ENCODE measurements at regions not wholly inside any gene's neighbourhood (a gene's known extent, or its start where the extent isn't known, plus 50 kb on each side); places are given as distances from the start of the nearest gene placed in this dataset.
"Not testable (repeated sequence)": the region's sequence is repeated elsewhere in the genome, so short reads cannot be mapped to it uniquely, and the experiment has no call there.

GRCh38 chr5:79924936-79925893 lies 65.8 kb downstream of the MTX3 start:
- no peak for DNase-seq
- TF ChIP-seq GATA1 (IDR thresholded peaks at IDR 0.05; ENCODE audit: low read depth, low read length) (no peak), POLR2A (IDR thresholded peaks at IDR 0.05; ENCODE audit: low read length) (no peak)

GRCh38 chr5:79923431-79923830 lies 67.6 kb downstream of the MTX3 start:
- no peak for TF ChIP-seq GATA1 (IDR thresholded peaks at IDR 0.05; ENCODE audit: low read depth, low read length)
- no peak for TF ChIP-seq POLR2A (IDR thresholded peaks at IDR 0.05; ENCODE audit: low read length)
- DNase-seq = no peak

GRCh38 chr5:79922626-79923025 lies 68.4 kb downstream of the MTX3 start:
- TF ChIP-seq POLR2A (IDR thresholded peaks at IDR 0.05; ENCODE audit: low read length) = no peak
- TF ChIP-seq GATA1 (IDR thresholded peaks at IDR 0.05; ENCODE audit: low read depth, low read length) = no peak
- no peak for DNase-seq

GRCh38 chr5:79907452-79907851 lies 83.6 kb downstream of the MTX3 start:
- not testable (repeated sequence) for DNase-seq

- DNase-seq = not testable (repeated sequence)
Observed at GRCh38 chr5:79902571-79902970, 88.5 kb downstream of the MTX3 start.

- no peak for DNase-seq
- no peak for TF ChIP-seq POLR2A (IDR thresholded peaks at IDR 0.05; ENCODE audit: low read length)
Observed at GRCh38 chr5:79901631-79902030, 89.4 kb downstream of the MTX3 start.

GRCh38 chr5:79898611-79899010 lies 92.5 kb downstream of the MTX3 start:
- TF ChIP-seq POLR2A (IDR thresholded peaks at IDR 0.05; ENCODE audit: low read length) (no peak), GATA1 (IDR thresholded peaks at IDR 0.05; ENCODE audit: low read depth, low read length) (no peak)
- DNase-seq = no peak

- no peak for DNase-seq
- TF ChIP-seq GATA1 (IDR thresholded peaks at IDR 0.05; ENCODE audit: low read depth, low read length) (no peak), POLR2A (IDR thresholded peaks at IDR 0.05; ENCODE audit: low read length) (no peak)
Observed at GRCh38 chr5:79893976-79894375, 97.1 kb downstream of the MTX3 start.

GRCh38 chr5:79893485-79893884 lies 97.6 kb downstream of the MTX3 start:
- DNase-seq = no peak
- TF ChIP-seq GATA1 (IDR thresholded peaks at IDR 0.05; ENCODE audit: low read depth, low read length) (no peak), POLR2A (IDR thresholded peaks at IDR 0.05; ENCODE audit: low read length) (no peak)

GRCh38 chr5:79890930-79891249 lies 100.2 kb downstream of the MTX3 start:
- no peak for TF ChIP-seq POLR2A (IDR thresholded peaks at IDR 0.05; ENCODE audit: low read length)
- no peak for TF ChIP-seq GATA1 (IDR thresholded peaks at IDR 0.05; ENCODE audit: low read depth, low read length)
- DNase-seq = no peak

- DNase-seq = no peak
- TF ChIP-seq POLR2A (IDR thresholded peaks at IDR 0.05; ENCODE audit: low read length) = no peak
- no peak for TF ChIP-seq GATA1 (IDR thresholded peaks at IDR 0.05; ENCODE audit: low read depth, low read length)
Observed at GRCh38 chr5:79890119-79890929, 100.7 kb downstream of the MTX3 start.

GRCh38 chr5:79888643-79889042 lies 102.4 kb downstream of the MTX3 start:
- no peak for DNase-seq
- TF ChIP-seq POLR2A (IDR thresholded peaks at IDR 0.05; ENCODE audit: low read length) (no peak), GATA1 (IDR thresholded peaks at IDR 0.05; ENCODE audit: low read depth, low read length) (no peak)

GRCh38 chr5:79886925-79887655 lies 104.0 kb downstream of the MTX3 start:
- DNase-seq = no peak
- TF ChIP-seq GATA1 (IDR thresholded peaks at IDR 0.05; ENCODE audit: low read depth, low read length) = no peak
- TF ChIP-seq POLR2A (IDR thresholded peaks at IDR 0.05; ENCODE audit: low read length) = no peak

- TF ChIP-seq POLR2A (IDR thresholded peaks at IDR 0.05; ENCODE audit: low read length) (no peak), GATA1 (IDR thresholded peaks at IDR 0.05; ENCODE audit: low read depth, low read length) (no peak)
- DNase-seq = no peak
Observed at GRCh38 chr5:79886456-79886855, 104.6 kb downstream of the MTX3 start.

GRCh38 chr5:79879880-79880279 lies 111.2 kb downstream of the MTX3 start:
- not testable (repeated sequence) for DNase-seq

Measured in erythroblast (primary cell).